ENCODE measurements at regions not wholly inside any gene's neighbourhood (a gene's known extent, or its start where the extent isn't known, plus 50 kb on each side); places are given as distances from the start of the nearest gene placed in this dataset.

DNA sequence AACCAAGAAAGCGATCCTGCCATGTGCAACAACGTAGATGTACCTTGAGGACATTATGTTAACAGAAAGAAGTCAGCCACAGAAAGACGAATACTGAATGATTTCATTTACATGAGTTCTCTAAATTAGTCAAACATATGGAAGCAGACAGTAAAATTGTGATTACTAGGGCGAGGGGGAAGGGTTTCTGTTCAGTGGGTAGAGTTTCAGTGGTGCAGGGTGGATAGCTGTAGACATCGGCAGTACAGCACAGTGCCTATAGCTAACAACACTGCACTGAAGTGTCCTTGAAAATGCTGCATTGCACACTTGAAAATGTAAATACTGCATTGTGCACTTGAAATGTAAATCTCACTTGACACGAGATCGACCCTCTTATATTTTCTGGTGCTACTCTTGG lies 275.3 kb downstream of the GALR1 start:
- no peak for DNase-seq

DNA sequence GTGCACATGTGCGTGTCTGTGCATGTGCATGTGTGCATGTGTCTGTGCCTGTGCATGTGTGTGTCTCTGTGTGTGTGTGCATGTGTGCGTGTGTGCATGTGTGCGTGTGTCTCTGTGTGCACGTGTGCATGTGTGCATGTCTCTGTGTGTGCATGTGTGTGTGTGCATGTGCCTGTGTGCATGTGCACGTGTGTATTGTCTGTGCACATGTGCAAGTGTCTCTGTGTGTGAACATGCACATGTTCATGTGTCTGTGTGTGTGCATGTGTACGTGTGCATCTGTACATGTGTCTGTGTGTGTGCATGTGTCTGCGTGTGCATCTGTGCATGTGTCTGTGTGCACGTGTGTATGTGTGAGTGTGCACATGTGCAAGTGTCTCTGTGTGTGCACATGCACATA lies 277.3 kb downstream of the GALR1 start:
- DNase-seq = no peak

DNA sequence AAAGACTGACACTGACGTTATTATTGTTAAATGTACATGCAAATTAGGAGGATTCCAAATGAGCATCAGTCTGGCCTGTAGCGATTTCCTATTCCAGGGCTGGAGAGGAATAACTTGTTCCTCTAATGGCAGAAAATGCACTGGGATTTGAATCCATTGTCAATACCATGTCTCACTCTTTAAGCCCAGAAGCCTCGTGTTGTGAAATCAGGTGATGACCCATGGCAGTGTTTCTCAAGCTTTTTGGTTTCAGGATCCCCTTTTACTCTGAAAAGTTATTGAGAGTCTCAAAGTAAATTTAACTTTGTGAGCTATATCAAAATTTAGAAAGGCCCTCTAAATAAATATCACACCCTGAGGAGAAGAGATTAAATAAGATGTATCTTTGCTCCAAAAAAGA lies 279.2 kb downstream of the GALR1 start:
- DNase-seq = no peak

DNA sequence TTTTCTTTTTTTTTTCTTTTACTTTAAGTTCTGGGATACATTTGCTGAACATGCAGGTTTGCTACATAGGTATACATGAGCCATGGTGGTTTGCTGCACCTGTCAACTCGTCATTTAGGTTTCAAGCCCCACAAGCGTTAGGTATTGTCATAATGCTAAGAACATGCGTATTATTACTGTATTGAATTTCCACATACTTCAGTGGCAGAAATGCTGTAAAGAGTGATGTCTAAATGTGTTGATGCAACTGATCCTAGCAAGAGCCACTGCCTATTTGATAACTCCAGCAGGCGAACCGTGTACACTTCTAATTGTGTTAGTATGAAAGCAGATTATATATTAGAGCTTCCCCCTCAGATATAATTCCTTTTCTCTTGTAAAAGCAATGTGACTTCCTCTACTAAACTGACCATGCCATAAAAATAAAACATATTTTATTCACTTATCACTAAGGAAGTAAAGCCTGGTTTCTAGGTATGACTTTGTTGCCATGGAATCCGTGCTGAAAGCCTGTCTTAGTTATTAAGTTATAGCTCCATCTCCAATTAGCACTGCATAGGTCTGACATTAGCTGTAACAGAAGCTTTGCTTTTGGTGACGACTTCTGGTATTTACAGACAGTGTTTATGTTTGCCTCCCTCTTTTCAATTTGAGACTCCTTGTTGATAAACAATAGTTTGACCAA lies 280.0 kb downstream of the GALR1 start:
- DNase-seq = no peak

DNA sequence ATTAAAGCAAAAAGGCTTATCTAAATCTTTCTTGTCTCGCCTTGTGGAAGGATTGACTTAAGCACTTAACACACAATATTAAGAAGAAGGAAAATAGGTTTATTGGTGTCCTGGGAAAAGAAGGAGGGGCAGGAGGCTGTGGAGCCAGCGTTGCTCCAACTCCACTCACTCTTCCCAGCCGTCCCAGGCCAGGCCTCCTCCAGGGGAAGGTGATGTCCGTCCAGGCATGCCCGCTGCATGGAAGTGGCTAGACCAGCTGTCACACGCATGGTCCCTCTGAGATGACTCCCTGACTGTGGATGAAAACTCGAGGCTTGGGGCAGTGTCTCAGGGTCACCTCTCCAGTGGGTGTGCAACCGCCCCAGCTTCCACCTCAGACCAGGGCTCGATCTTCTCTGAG lies 281.1 kb downstream of the GALR1 start:
- no peak for DNase-seq

DNA sequence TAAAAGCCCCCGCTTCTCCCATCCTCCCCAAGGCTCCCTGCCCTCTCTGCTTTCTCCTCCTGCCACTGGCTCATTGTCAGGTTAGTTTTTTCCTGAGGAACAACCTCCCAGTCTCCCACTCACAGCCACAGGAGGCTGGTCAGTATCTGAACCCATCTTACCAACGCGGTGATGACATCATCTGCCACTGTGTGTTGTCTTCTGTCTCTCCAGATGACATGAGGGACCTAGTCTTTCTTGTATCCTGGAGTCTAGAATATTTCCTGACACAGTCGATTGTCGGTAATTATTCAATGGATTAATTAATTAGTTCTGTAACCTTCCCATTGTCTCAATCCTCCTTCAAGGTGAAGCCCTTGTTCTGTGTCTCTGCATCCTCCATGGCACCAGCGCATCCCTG lies 290.2 kb downstream of the GALR1 start:
- DNase-seq = no peak

DNA sequence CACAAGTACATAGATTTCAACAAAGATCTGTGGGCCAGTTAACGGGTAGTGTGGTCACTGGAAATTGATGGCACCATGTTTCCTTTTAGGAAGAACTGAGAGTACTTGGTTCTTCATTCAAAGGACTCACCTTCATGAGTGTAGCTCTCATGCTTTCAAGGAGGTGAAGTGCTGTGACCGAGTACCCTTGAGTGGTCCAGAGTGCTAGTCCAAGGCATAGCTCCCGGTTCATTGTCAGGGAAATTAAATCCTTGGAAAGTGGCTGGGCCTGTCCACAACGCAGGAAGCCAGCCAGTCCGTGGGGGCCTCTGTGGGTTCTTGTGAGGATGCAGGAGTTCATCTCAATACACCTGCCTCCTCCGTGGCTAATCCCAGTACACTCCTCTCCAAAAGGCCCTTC lies 295.1 kb downstream of the GALR1 start:
- DNase-seq = no peak

DNA sequence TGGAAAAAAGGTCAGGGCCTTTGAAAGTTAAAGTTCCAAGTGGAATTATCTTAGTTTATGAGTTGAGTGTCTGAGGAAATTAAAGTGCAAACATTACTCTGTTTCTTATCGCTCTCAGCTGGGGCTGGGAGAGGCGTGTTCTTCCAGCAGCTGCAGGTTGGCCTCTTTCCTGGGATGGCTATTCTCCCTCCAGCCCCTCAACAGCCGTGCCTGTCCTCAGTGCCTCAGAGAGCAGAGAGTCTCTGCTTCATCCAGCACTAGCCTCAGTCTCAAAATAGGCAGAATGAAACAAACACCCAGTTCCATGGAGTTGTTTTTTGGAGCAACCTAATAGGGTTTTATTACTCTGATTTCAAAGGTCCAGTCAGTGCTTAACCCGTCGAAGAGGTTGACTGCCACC lies 298.1 kb downstream of the GALR1 start:
- DNase-seq = no peak

DNA sequence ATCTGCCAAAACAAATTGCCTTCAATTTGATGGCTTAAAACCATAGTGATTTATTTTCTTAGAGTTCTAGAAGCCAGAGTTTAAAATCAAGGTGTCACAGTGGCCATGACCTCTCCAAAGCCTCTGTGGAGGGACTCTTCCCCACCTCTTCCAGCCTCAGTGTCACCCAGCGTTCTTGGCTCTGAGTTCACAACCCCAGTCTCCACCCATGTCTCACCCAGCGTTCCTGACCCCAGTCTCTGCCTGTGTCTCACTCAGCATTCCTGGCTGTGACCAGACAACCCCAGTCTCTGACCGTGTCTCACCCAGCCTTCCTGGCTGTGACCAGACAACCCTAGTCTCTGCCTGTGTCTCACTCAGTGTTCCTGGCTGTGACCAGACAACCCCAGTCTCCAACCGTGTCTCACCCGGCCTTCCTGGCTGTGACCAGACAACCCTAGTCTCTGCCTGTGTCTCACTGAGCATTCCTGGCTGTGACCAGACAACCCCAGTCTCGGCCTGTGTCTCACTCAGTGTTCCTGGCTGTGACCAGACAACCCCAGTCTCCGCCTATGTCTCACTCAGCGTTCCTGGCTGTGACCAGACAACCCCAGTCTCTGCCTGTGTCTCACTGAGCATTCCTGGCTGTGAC lies 299.3 kb downstream of the GALR1 start:
- no peak for DNase-seq

DNA sequence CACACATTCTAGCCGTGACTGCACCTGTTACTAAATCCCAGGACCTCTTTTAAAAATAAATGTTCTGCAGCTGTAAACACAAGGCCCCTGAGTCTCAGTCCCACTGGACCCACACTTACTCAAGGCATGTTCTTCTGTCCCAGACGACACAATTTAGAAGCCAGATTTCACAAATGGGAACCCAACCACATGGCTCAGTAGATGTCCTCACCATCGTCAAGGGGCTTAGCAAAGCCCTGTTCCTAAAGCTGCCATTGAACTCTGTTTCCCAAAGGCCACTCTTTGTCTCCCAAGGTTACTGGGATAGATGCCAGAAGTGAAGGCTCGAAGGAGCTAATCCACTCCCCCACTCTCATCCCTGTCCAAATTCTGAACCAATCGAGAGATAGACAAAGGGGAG lies 301.0 kb downstream of the GALR1 start:
- DNase-seq = no peak

DNA sequence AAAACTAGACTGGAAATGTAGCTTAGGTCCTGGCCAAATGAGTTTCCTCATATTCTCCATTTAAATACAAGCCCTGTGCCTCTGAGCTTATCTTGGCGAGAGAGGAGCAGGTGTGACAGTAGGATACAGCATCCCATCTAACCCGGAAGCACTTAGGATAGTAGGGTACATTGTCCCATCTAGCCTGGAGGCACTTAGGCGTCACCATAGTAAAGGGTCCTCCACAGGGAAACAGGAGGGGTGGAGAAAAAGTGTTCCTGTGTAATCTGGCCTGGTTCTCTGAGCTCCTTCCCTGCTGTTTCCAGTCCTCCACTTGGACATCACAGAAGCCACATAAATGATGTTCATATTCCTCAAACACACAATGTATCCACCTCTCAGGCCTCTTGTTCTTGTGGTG lies 301.4 kb downstream of the GALR1 start:
- no peak for DNase-seq

DNA sequence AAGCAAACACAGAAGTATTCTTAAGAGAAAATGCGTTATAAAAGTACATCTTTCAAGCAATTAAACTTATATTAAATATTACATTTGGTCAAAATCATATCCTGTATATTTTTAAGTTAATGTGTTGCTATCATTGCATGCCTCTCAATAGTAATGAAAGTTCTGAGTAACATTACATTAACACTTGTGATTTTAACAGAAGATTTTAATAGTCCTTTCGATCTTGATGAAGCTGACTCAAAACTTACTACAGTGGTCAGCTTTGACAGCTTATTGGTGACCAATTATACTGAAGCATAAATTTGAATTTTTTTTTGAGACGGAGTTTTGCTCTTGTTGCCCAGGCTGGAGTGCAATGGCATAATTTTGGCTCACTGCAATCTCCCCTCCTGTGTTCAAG lies 303.3 kb downstream of the GALR1 start:
- DNase-seq = no peak

DNA sequence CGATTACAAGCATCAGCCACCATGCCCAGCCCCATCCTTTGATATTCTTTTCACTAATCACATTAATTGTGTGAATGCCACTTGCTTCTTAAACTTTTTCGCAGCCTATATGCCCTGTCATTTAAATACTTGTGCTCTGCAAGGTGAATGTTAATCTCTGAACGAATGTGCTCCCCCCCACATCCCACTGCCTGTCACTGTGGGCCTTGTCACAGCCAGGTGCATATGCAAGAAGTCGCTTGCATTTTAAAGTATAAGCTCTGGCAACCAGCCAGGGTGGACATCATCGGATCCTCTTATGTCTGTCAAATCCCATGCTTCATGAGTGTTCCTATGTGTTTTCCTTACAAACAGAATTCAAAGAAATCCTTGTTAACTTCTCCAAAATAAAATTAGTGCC lies 304.4 kb downstream of the GALR1 start:
- DNase-seq = no peak

DNA sequence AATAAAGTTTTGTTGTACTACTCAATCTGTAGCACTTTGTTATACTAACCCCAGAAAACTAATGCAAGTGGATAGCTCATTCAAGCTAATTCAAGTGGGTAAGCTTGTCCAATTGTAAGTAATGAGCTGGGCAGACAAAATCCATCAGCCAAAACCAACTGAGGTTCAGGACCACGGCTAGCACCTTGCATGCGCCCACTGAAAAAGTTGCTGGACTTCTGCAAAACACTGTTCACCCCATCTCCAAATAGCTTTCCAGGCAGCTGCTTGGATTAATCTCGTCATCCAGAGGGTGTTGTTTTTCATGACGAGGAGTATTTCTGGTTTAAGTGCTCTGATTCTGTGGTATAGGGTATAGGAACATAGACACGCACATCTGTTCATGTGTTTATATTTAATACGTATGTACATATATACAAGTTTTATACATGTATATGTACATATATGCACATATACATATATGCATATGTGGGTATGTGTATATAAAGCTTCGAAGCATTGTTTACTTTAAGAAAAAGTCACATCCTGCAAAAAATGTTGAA lies 307.5 kb downstream of the GALR1 start:
- DNase-seq = peak; percentile 21

DNA sequence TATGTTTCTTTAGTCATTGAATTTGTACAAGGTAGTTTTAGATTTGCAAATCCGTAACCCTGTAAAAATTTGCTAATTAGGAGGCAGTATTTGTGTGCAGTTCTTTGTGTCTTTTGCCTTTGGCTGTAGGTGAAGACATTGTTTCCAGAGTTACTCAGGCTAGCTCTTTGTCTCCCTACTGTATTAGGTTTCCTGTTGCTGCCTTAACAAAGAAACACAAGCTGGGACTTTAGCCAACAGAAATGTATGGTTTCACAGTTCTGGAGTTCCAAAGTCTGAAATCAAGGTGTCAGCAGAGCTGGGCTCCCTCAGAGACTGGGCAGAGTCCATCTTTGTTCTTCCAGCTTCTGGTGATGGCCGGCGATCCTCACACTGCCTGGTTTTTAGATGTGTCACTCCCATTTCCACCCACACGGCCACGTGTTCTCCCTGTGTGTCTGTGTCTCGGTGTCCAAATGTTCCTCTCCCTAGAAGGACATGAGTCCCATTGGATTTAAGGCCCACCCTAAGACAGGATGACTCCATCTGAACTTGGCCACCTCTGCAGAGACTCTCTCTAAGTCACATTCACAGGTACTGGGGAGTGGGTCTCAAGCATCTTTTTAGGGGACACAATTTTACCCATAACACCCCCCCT lies 309.7 kb downstream of the GALR1 start:
- no peak for DNase-seq

DNA sequence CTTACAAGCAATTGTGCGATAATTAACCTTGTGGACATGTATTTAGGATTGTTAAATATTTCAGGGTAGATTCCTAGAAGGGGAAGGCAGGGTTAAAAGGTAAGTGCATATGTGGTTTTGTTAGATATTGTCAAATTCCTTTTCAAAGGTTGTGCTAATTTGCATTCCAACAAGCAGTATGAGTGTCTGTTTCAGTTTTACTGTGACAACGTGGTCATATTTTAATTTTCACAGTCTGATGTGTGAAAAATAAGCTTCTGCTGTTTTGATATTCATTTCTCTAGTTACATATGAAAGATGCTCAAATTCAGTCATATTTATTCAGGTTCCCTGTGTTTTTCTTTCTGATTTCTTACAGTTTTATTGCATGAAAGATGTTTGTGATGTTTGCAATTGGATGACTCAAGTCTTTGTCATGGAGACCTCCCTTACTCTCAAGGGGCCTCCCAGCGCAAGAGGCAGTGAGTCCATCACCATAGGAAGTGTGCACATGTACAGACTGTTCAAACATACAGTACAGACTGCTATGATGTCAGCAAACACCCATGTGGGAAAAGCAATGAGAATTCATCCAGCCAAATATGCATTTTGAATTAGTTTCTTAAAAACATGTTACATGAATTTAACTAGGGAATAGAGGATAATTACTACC lies 310.8 kb downstream of the GALR1 start:
- no peak for DNase-seq

DNA sequence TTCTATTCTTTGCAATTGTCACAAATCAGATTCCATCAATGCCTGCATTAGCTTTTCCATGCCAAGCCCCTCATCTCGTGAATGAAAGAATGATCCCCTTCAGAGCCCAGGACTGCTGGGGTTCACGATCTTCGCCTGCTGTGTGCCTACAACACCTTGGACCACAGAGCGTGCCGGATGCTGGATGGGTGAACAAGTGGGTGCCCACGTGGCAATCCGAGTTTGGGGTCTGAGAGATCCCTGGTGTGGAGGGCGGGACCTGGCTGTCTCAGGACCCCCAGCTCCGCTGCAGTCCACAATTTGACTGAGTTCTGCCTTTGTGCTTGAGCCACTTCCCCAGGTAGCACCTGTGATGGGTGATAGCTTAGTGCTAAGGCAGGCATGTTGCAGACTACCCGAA lies 317.0 kb downstream of the GALR1 start:
- DNase-seq = no peak

DNA sequence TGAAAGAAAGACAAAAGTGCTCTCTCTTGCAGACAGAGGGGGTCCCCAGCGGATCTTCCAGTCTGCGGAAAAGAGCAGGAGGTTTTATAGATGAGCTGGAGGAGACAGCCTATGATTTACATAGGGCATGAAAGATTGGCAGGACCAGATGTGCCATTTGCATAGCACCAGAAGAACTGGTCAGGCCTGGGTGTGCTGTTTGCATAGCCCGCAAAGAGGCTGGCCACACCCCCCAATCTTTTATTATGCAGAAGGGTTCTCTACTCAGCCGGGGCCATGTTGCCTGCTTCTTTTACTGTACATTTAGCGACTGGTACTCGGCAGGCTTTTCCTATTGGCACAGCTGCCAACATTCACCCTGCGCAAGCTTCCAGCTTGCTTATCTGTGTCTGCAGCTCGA lies 317.6 kb downstream of the GALR1 start:
- DNase-seq = no peak

DNA sequence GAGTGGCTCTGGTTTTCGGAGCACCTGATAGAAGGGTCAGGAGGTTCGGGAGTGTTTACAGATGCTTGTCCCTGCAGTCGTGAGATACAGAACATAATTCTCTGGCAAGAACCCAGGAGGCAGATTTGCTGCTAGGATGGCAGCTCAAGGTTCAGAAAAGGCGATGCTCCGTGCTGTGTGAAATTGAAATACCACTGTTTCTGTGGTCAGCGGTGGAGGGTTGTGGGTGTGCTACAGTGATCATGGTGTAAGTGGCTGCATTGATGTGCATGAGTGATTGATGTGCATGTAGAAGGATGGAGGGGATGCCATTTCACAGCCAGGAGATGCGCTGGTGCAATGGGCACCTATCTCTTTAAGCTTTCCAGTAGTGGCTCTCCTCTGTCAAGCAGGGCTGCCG lies 322.1 kb downstream of the GALR1 start:
- DNase-seq = no peak

DNA sequence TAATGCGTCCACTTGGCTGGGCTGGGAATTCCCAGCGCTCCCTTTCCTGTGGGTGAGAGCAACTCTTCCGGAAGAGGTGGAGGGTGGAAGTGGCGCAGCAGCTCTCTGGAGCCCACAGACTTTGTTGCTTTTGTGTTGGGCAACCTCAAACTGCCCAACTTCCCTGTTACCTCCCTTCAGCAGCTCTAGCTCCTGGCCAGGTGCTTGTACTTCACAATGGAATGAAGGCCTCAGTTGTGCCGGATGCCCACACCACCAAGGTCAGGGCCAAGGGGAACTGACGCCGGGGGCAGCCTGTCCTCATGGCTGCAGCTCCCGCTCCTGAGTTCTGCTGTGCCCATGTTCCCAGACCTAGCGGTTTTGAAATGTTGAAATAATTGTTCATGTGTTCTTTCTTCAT lies 322.9 kb downstream of the GALR1 start:
- no peak for DNase-seq

DNA sequence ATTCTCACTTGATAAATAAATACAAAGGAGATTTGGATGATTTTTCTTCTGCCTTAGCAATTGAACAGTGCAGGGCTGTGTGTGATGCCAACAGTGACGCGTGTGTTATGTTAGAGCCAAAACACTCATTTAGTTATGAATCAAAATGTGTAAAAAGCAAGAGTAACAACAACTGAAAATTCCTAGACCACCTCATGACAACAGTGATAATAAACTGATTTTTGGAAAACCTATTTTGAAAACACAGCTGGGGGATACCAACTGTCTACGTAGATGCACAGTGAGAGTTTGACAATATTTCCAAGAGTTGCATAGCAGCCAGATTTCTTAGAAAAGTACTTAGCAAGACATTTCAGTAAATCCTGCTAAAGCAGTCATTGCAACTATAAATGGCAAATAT lies 323.9 kb downstream of the GALR1 start:
- no peak for DNase-seq

DNA sequence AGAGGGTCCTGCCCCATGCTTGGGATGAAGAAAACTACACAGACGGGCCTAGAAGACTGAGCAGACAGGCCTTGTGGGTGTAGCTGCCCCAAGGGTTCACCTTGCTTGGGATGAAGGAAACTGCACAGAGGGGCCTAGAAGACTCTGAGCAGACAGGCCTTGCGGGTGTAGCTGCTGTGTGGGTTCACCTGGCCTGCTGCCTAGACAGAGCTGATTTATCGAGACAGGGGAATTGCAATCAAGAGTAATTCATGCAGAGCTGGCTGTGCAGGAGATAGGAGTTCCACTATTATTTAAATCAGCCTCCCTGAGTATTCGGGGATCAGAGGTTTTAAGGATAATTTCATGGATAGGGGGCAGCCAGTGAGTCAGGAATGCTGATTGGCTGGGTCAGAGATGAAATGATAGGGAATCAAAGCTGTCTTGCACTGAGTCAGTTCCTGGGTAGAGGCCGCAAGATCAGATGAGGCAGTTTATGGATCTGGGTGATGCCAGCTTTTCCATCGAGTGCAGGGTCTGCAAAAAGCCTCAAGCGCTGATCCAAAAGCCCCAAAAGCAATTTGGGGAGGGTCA lies 341.4 kb downstream of the GALR1 start:
- DNase-seq = no peak

DNA sequence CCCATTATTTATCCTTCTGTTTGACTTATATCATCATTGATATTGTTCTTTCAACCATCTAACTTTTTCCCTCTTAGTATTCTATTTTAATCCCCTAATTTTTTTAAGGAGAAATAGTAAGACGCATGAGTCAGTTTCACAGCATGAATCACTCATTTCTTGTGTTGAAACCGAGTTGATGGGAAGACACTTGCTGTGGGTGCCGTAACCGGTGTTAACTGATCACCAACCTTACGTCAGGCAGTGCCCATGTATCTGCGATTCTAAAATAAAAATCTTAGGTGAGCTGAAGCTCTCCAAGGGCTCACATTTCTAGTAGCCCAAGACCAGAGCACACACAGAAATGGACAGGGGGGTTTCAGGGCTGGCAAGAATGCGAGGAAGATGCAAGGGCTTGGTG lies 348.1 kb downstream of the GALR1 start:
- no peak for DNase-seq

DNA sequence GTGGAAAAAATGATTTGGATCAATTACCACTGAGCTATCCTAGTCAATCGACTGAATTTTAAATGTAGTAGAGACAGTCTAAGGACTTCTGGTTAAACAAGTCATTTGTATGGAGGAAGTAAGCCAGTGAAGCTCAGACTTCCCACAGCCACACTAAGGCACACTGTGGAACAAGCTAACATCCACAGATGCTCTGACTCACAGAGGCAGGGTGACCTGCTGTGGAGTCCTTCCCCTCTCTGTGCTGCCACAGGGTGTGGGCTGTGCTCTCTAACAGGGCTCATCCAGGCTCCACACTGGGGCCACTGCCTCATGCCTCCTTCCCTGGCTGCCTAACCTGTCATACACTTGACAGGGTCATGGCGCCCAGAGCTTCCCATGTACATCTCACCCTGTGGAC lies 351.0 kb downstream of the GALR1 start:
- no peak for DNase-seq
